Posterior vena cava (tissue), 2 donors: ENCODE measurements at regions not wholly inside any gene's neighbourhood (a gene's known extent, or its start where the extent isn't known, plus 50 kb on each side); places are given as distances from the start of the nearest gene placed in this dataset.
"Not testable (repeated sequence)": the region's sequence is repeated elsewhere in the genome, so short reads cannot be mapped to it uniquely, and the experiment has no call there.

Experiments
- DNase-seq: peaks from one replicate; pipeline ENCODE4 v3.0.0-alpha.2; 2020; ENCODE audit warnings: low spot score
- intact Hi-C, 2 donors: fragments of 100-400 bp; cut with DNase I; formaldehyde crosslinking; loops; one replicate each; pipeline versions ENCODE4 v1.14.1 to v1.14.2; 2022 to 2023
- donor health status: DM: yes; HTN: yes; CAD: no.
- donor health status: DM: yes; HTN: yes; CAD: no.

DNA sequence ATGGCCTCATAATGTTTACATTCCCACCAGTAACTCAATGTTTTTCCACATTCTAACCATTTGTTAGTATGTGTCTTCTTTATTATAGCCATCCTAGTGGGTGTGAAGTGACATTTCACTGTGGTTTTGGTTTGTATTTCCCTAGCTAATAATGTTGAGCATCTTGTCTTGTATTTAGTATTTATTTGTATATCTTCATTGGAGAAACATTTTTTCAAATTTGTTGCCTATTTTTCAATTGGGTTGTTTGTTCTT lies 144.8 kb upstream of the NBPF19 start:
- intact Hi-C loops, DNase-seq: not testable (repeated sequence)

GRCh38 chr1:149336082-149336481 lies 138.8 kb upstream of the NBPF19 start:
- intact Hi-C loops, DNase-seq: not testable (repeated sequence)

GRCh38 chr1:149338221-149338691 lies 136.6 kb upstream of the NBPF19 start:
- intact Hi-C loops, DNase-seq: not testable (repeated sequence)

GRCh38 chr1:149338698-149339097 lies 136.1 kb upstream of the NBPF19 start:
- DNase-seq, intact Hi-C loops: not testable (repeated sequence)

DNA sequence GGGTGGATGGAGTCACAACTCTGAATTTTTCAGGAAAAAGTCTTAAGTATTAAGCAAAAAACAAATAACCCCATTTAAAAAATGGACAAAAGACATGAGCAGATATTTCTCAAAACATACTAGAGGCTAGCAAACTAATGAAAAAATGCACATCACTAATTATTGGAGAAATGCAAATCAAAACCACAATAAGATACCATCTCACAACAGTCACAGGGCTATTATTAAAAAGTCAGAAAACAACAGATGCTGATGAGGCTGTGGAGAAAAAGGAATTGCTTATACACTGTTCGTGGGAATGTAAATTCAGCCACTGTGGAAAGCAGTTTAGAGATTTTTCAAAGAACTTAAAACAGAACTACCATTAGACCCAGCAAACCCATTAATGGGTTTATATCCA lies 125.4 kb upstream of the NBPF19 start:
- not testable (repeated sequence) for DNase-seq

DNA sequence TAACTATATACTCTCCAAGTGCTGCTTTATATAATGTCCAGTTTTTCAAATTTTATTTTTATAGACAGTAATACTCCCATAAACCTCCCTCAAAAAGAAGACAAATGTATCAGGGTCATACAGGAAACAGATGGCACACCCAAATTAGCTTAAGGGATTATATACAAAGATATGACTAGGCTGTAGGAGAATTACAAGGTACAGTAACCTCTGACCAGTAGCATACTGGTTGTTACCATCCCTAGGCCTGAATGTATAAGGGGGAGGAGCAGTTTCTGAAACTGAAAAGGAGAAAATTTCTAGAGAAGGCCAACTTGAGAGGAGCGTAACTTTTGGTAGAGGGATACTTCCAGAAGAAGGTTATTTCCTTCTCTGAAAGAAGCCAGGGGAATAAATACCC lies 122.6 kb upstream of the NBPF19 start:
- intact Hi-C loops, DNase-seq: not testable (repeated sequence)

More for the DNA sequence above, 125.4 kb upstream of the NBPF19 start:
- intact Hi-C loops: not testable (repeated sequence)

- DNase-seq, intact Hi-C loops: not testable (repeated sequence)
These were observed 120.3 kb upstream of the NBPF19 start for GRCh38 chr1:149354579-149354978.

DNA sequence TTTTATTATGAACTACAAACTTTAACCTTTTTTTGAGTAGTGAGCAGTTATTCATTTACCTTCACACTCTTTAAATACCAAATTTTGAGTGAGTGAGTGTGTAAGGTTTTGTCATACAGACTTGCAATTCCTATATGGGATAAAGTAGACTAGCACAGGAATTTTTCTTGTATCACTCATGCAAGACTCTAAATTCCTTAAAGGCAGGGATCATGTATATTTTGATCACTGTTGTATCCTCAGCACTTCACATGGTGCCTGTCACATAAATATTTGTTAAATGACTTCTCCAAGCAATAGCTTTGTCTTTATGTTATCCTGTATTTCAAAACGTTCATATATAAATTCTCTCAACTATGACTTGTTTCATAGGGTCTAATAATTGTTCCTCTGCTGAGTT lies 119.1 kb upstream of the NBPF19 start:
- intact Hi-C loops: not testable (repeated sequence)

DNA sequence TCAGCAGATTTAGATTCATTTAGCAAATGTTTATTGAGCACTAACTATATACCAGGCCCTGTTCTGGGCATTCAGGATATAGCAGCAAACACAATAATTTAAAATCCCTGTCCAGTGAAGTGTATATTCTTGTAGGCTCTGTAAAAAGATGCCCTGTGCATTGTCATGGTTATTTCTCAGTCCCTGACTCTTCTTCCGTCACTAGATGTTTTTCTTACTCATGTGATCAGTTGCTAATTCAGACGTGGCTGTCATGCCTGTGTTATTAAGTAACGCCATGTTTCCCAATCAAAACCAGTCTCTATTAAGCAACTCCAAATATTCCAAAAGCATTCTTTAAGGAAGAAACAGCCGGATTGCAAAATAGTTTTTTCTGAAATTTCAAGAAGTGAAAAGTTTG lies 118.7 kb upstream of the NBPF19 start:
- intact Hi-C loops, DNase-seq: not testable (repeated sequence)

More for the DNA sequence above, 119.1 kb upstream of the NBPF19 start:
- not testable (repeated sequence) for DNase-seq

DNA sequence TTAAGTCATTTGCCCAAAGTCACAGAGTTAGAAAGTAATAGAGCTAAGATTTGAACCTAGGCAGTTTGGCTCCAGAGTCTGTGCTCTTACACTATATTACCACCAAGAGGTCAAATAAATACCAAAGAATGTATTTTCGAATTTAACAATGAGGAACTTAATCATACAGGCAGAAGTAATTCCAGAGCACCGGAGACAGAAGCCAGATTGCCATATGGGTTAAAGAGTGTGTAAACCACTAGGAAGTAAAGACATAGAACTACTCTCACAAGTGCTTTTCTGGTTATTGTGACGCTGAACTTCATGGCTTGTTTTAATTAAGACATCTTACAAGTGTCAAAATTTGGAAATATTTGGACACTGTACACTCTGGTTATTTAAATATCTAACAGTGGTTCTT lies 114.5 kb upstream of the NBPF19 start:
- intact Hi-C loops, DNase-seq: not testable (repeated sequence)

DNA sequence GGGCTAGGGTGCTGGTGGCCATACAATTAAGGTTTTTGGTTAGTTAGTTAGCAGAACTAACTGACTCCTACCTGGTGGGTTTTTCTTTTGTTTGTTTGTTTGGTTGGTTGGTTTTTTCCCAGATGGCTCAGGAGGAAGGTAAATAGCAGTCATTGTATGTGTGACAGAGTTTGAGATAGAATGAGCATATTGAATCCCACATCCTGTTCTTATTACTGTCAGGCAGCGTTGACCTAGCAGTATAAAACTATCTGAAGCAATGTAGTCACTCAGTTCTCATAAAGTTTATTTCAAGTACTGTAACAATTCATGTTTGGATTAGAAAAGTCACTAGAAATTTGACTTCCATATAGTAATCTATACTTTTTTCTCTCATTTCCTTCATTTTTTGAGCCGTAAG lies 113.5 kb upstream of the NBPF19 start:
- intact Hi-C loops, DNase-seq: not testable (repeated sequence)

DNA sequence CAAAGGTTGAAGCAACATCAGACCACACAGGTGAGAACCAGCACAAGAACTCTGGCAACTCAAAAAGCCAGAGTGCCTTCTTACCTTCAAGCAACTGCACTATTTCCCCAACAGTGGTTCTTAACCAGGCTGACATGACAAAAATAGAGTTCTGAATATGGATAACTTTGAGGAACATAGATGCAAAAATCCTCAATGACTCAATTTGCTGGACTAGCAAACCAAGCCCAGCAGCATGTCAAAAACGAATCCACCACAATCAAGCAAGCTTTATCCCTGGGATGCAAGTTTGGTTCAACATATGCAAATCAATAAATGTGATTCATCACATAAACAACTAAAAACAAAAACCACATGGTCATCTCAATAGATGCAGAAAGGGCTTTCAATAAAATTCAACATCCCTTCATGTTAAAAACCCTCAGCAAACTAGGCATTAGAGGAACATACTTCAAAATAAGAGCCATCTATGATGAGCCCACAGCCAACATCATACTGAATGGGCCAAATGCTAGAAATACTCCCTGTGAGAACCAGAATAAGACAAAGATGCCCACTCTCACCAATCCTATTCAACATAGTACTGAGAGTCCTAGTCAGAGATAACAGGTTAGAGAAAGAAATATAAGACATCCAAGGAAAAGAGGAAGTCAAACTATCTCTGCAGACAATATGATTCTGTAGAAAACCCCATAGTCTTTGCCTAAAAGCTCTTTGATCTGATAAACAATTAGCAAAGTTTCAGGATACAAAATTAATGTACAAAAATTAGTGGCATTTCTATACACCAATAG lies 110.5 kb upstream of the NBPF19 start:
- intact Hi-C loops, DNase-seq: not testable (repeated sequence)

DNA sequence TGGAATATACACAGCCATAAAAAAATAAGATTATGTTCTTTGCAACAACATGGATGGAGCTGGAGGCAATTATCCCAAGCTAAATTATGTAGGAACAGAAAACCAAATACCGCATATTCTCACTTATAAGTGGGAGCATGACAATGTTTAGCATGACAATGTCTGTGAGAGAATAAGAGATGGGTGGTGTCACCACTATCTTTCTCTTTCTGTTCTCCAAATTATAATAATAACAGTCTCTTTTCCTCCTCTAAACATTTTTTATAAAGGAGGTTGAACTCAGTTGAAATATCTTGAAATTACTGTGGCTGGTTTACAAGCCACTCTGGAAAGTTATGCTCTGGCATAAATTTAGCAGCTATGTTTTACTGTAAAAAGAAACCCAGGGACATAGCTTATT lies 108.4 kb upstream of the NBPF19 start:
- DNase-seq: not testable (repeated sequence)

GRCh38 chr1:149367472-149368044 lies 107.3 kb upstream of the NBPF19 start:
- intact Hi-C loops, DNase-seq: not testable (repeated sequence)

More for the DNA sequence above, 108.4 kb upstream of the NBPF19 start:
- intact Hi-C loops: not testable (repeated sequence)

- intact Hi-C loops, DNase-seq: not testable (repeated sequence)
These were observed 106.5 kb upstream of the NBPF19 start for GRCh38 chr1:149368337-149368736.

GRCh38 chr1:149369081-149369480 lies 105.8 kb upstream of the NBPF19 start:
- DNase-seq, intact Hi-C loops: not testable (repeated sequence)

DNA sequence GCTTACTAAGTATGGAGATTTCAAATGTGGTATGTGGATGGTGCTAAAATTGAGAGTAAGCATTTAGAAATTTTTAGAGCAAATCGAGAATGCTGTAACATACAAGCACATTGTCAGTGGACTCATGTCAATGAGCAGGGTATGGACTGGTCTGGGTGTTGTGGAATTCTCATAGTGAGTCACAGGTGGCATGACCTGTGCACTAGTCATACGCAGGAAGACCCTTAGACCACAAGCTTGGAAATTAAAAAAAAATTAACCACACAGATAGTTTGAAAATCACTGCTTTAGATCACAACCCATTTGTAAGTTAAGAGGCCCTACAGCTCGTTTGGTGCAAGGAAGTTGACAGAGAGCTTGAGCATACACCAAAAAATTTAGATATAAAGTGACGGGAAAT lies 102.9 kb upstream of the NBPF19 start:
- intact Hi-C loops, DNase-seq: not testable (repeated sequence)

- intact Hi-C loops: not testable (repeated sequence)
These were observed 96.4 kb upstream of the NBPF19 start for GRCh38 chr1:149378462-149378861.

GRCh38 chr1:149390173-149390926 lies 84.5 kb upstream of the NBPF19 start:
- intact Hi-C loops: not testable (repeated sequence)

More at GRCh38 chr1:149378462-149378861, 96.4 kb upstream of the NBPF19 start:
- peak; percentile 12 for DNase-seq

GRCh38 chr1:149390931-149391330 lies 83.9 kb upstream of the NBPF19 start:
- intact Hi-C loops, DNase-seq: not testable (repeated sequence)

More at GRCh38 chr1:149390173-149390926, 84.5 kb upstream of the NBPF19 start:
- peak; percentile 93 for DNase-seq
